ENCODE measurements at regions not wholly inside any gene's neighbourhood (a gene's known extent, or its start where the extent isn't known, plus 50 kb on each side); places are given as distances from the start of the nearest gene placed in this dataset.

DNA sequence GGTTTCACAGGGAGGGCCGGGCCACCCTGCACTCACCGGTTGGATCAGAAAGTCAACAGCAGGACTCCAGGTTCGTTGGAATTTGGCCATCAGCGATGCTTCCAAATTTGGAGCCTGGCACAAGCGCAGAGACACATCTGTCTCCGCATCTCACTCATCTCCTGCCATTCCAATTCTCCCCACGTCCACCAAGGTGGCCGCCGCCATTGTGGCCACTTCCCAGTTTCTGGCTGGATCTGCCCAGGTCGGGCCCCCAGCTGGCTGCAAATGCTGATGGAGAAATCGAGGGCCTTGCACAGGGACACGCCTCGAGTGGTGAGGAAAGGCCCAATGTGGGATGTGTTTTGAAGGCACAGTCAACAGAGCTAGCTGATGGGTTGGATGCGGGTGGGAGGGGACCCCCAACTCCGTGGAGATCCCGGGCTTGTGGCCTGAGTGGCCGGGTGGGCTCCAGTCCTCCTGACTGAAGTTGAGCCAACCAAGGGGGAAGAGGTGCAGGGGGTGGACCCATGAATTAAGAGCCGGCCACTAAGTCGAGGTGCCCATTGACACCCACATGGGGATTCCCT, 102.7 kb downstream of the CRYAA start:
- Histone ChIP-seq H3K9me3 (ENCODE audit: low read length) (no peaks in the 10 kb centered on the region), H3K9ac (ENCODE audit: low read length) (no peak overlapping the region), H3K4me1 (ENCODE audit: insufficient read depth, low read length) (no peaks in the 10 kb centered on the region), H3K4me3 (ENCODE audit: low read depth in 1 of 2, low read length in 2 of 2) (no peak overlapping the region), H3K27me3 (ENCODE audit: control insufficient read depth in 1 of 2, insufficient read depth in 2 of 2, low read length in 2 of 2) (peaks cover 19 to 48% of the 10 kb centered on the region in 2 donors), H3K36me3 (ENCODE audit: insufficient read depth, low read length) (no peaks in the 10 kb centered on the region), H3K27ac (ENCODE audit: low read depth, low read length) (no peak overlapping the region)

DNA sequence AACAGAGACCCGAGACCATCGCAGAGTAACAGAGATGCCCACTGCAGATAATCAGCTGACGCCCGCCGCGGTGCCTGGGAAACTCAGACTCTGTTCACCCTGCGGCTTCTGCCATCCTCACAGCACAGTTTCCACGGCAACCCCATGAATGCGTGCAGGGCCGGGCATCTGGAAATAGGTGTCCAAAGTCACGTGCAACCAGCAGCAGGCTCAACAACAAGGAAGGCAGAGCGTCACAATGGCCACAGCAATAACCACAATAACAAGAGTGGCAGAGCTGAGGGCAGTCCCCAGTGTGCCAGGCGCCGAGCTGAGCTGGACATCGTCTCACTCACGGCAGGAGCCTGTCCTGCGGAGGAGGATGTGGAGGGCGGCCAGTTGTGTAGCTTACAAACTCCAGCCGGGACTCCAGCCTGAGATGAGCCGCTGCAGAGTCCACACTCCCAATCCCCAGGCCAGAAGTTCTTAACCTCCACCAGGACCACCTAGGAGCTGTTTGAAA, 102.0 kb downstream of the CRYAA start:
- Histone ChIP-seq H3K27ac (ENCODE audit: low read depth, low read length) (no peak overlapping the region), H3K4me3 (ENCODE audit: low read depth in 1 of 2, low read length in 2 of 2) (no peak overlapping the region), H3K36me3 (ENCODE audit: insufficient read depth, low read length) (no peaks in the 10 kb centered on the region), H3K9ac (ENCODE audit: low read length) (no peak overlapping the region), H3K4me1 (ENCODE audit: insufficient read depth, low read length) (no peaks in the 10 kb centered on the region), H3K9me3 (ENCODE audit: low read length) (no peaks in the 10 kb centered on the region), H3K27me3 (ENCODE audit: control insufficient read depth in 1 of 2, insufficient read depth in 2 of 2, low read length in 2 of 2) (peaks cover 17 to 48% of the 10 kb centered on the region in 2 donors)

DNA sequence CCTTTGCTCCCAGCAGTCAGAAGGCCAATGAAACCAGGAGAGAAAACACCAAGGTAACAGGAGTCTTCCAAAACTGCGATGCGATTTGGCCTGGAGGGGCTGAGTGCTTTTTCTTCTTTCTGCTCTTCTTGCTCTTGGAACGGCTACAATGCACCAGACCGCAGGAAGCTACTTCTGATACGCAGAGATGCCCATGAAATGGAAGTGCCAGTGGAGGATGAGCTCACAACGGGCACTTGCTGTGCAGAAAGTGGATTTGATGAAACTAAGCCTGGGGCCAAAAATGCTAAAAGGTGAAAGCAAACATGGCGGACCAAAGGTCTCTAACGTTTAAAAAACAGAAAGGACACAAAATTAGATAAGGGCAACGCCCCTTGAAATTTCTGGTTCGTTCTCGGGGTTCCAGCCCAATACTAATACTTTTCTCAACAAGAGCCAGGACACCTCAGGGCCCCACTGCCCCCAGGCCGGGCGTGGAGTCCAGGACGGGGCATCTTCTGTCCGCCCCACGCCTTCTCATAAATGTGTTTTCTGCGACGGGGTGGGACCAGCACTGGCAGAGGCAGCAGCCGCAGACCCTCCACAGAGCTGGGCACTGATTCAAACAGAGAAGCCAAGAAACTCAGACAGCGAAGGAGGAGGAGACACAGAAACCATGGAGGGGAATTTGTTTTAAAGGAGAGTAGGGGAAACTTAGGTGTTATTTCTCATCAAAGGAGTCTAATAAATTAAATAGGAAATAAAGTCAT, 101.3 kb downstream of the CRYAA start:
- Histone ChIP-seq H3K9me3 (ENCODE audit: low read length) (no peaks in the 10 kb centered on the region), H3K9ac (ENCODE audit: low read length) (no peak overlapping the region), H3K27ac (ENCODE audit: low read depth, low read length) (no peak overlapping the region), H3K4me1 (ENCODE audit: insufficient read depth, low read length) (no peaks in the 10 kb centered on the region), H3K4me3 (ENCODE audit: low read depth in 1 of 2, low read length in 2 of 2) (no peak overlapping the region), H3K27me3 (ENCODE audit: control insufficient read depth in 1 of 2, insufficient read depth in 2 of 2, low read length in 2 of 2) (peaks cover 17 to 48% of the 10 kb centered on the region in 2 donors), H3K36me3 (ENCODE audit: insufficient read depth, low read length) (no peaks in the 10 kb centered on the region)

DNA sequence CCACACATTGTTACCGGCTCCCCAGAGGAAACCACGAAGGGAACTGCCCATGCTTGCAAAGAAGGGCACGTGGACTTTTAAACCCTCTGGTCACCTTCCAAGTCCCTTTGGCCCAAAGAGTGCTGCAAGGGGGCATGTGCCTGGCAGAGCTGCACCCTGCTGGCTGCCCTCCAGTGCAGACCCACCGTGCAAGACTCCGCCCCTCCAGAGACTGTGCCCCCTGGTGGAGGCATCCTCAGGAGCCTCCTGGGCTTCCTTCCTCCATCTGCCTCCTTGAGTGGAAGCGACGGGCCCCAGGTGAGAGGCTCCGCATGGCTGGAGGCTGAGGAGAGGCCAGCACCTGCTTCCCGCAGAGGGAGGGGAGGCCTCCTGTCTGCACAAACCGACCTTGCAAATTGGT, 100.6 kb downstream of the CRYAA start:
- H3K4me3 ChIP-seq (ENCODE audit: low read depth in 1 of 2, low read length in 2 of 2): no peak overlapping the region
- H3K36me3 ChIP-seq (ENCODE audit: insufficient read depth, low read length): no peaks in the 10 kb centered on the region
- H3K27ac ChIP-seq (ENCODE audit: low read depth, low read length): no peak overlapping the region
- peaks cover 17 to 41% of the 10 kb centered on the region in 2 donors for H3K27me3 ChIP-seq (ENCODE audit: control insufficient read depth in 1 of 2, insufficient read depth in 2 of 2, low read length in 2 of 2)
- no peak overlapping the region for H3K9ac ChIP-seq (ENCODE audit: low read length)
- no peaks in the 10 kb centered on the region for H3K4me1 ChIP-seq (ENCODE audit: insufficient read depth, low read length)
- no peaks in the 10 kb centered on the region for H3K9me3 ChIP-seq (ENCODE audit: low read length)

DNA sequence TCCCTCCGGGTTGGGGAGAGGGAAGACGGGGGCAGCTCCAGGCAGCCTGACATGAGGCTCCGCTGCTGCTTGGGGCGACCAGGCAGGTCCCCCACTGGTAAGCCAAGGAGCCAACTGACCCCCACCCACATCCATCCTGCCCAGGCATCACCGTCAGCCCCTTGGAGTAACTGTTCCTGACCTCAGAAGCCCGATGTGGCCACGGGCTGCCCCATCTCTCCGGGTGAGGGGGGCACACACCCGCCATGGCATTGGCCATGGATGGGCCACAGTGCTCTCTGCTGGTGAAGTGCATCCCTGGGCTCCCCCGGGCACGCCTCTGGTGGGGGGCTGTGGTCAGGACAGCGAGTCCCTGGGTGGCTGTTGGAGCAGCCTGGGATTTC, 100.0 kb downstream of the CRYAA start:
- Histone ChIP-seq H3K9me3 (ENCODE audit: low read length) (no peaks in the 10 kb centered on the region), H3K4me1 (ENCODE audit: insufficient read depth, low read length) (no peaks in the 10 kb centered on the region), H3K9ac (ENCODE audit: low read length) (no peak overlapping the region), H3K4me3 (ENCODE audit: low read depth in 1 of 2, low read length in 2 of 2) (no peak overlapping the region), H3K27ac (ENCODE audit: low read depth, low read length) (no peak overlapping the region), H3K27me3 (ENCODE audit: control insufficient read depth in 1 of 2, insufficient read depth in 2 of 2, low read length in 2 of 2) (peaks cover 17 to 35% of the 10 kb centered on the region in 2 donors), H3K36me3 (ENCODE audit: insufficient read depth, low read length) (no peaks in the 10 kb centered on the region)

DNA sequence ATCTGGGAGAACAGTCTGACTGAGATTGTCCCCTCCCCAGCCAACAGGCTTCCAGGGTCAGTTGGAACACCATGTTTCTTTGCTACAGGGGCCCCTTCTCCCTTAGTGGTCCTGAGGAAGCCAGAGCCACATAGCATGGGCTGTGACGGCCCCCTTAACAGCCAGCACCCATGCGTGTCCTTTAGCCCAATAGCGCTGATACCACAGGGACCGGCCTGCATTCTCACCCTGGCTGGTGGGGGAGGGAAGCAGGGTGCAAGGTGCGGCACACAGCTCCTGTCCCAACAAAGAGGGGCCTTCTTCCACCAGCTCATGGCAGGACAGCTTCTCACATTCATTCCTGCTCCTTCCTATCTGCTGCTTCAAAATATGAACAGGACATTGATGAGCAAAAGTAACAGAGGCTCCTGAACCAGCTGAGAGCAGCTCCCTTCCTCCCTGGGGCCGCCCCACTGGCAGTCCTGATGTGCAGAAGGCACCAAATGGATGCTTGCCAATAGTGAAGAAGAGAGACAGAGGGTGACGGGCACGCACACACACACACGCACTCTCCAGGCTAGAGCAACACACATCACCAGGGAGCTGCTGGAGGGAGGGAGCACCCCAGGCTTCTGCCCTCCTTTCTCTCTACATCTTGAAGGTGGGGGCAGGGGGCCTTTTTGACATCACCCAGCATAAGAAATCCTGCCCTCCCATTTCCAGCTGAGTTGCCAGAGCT, 99.4 kb downstream of the CRYAA start:
- peaks cover 17 to 29% of the 10 kb centered on the region in 2 donors for H3K27me3 ChIP-seq (ENCODE audit: control insufficient read depth in 1 of 2, insufficient read depth in 2 of 2, low read length in 2 of 2)
- no peaks in the 10 kb centered on the region for H3K4me1 ChIP-seq (ENCODE audit: insufficient read depth, low read length)
- no peak overlapping the region for H3K4me3 ChIP-seq (ENCODE audit: low read depth in 1 of 2, low read length in 2 of 2)
- no peaks in the 10 kb centered on the region for H3K36me3 ChIP-seq (ENCODE audit: insufficient read depth, low read length)
- H3K9ac ChIP-seq (ENCODE audit: low read length): no peak overlapping the region
- H3K27ac ChIP-seq (ENCODE audit: low read depth, low read length): no peak overlapping the region
- no peaks in the 10 kb centered on the region for H3K9me3 ChIP-seq (ENCODE audit: low read length)

DNA sequence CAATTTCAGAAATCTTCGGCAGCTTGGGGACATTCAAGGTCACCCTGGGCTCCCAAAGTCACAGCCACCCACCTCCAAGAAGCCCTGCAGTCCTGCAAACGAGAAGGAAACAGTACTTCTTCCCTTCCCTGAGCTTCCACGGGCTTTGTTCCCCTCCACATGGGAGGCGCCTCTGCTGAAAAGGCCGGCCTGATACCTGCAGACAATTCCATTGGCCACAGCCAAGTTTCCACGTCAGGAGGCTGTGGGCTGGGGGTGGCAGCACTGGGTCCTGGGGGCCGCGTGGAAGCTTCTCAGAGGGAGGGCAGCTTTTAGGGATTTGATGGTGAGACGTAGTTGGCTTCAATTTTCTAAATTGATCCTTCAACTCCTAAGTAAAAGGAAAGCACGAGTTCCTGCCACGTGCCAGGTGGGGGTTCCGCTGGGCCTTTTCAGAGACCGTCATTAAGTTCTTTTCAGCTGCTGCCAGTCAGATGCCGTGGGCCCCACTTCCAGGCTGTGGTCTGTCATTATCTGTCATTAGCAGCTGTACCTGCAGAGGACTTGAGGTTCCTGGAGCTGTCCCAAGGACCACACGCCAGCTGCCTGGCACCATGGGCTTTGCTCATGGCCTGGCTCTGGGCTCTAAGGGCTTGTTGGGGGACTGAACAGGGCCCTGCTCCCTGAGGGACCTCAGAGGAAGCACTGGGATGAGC, 98.7 kb downstream of the CRYAA start:
- Histone ChIP-seq H3K36me3 (ENCODE audit: insufficient read depth, low read length) (no peaks in the 10 kb centered on the region), H3K4me3 (ENCODE audit: low read depth in 1 of 2, low read length in 2 of 2) (no peak overlapping the region), H3K27ac (ENCODE audit: low read depth, low read length) (no peak overlapping the region), H3K4me1 (ENCODE audit: insufficient read depth, low read length) (no peaks in the 10 kb centered on the region), H3K9ac (ENCODE audit: low read length) (no peak overlapping the region), H3K27me3 (ENCODE audit: control insufficient read depth in 1 of 2, insufficient read depth in 2 of 2, low read length in 2 of 2) (peaks cover 12 to 22% of the 10 kb centered on the region in 2 donors), H3K9me3 (ENCODE audit: low read length) (no peaks in the 10 kb centered on the region)

DNA sequence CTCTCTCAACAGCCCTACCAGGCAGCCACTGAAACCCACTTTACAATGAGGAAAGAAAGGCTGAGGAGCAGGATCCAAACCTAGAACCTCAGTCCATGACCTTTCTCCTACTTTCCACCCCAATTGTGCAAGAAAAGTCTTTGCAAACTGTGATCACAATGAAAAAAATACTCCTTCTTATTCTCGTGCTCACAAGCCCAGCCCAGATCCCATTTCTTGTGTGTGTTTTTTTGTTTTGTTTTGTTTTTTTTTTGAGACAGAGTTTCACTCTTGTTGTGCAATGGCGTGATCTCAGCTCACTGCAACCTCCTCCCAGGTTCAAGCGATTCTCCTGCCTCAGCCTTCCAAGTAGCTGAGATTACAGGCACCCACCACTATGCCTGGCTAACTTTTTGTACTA, 97.7 kb downstream of the CRYAA start:
- H3K27ac ChIP-seq (ENCODE audit: low read depth, low read length): no peak overlapping the region
- H3K9me3 ChIP-seq (ENCODE audit: low read length): no peaks in the 10 kb centered on the region
- no peak overlapping the region for H3K9ac ChIP-seq (ENCODE audit: low read length)
- H3K4me3 ChIP-seq (ENCODE audit: low read depth in 1 of 2, low read length in 2 of 2): no peak overlapping the region
- peaks cover 11 to 18% of the 10 kb centered on the region in 2 donors for H3K27me3 ChIP-seq (ENCODE audit: control insufficient read depth in 1 of 2, insufficient read depth in 2 of 2, low read length in 2 of 2)
- no peaks in the 10 kb centered on the region for H3K4me1 ChIP-seq (ENCODE audit: insufficient read depth, low read length)
- no peaks in the 10 kb centered on the region for H3K36me3 ChIP-seq (ENCODE audit: insufficient read depth, low read length)

DNA sequence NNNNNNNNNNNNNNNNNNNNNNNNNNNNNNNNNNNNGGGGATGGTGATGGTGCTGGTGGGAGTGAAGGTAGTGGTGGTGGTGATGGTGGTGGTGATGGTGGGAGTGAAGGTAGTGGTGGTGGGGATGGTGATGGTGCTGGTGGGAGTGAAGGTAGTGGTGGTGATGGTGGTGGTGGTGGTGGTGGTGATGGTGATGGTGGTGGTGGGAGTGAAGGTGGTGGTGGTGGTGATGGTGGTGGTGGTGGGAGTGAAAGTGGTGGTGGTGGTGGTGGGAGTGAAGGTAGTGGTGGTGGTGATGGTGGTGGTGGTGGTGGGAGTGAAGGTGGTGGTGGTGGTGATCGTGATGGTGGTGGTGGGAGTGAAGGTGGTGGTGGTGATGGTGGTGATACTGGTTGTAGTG, 93.6 kb downstream of the CRYAA start:
- Histone ChIP-seq H3K4me3 (ENCODE audit: low read depth in 1 of 2, low read length in 2 of 2) (no peak overlapping the region), H3K27ac (ENCODE audit: low read depth, low read length) (no peak overlapping the region), H3K36me3 (ENCODE audit: insufficient read depth, low read length) (no peaks in the 10 kb centered on the region), H3K27me3 (ENCODE audit: control insufficient read depth in 1 of 2, insufficient read depth in 2 of 2, low read length in 2 of 2) (no peaks in the 10 kb centered on the region), H3K4me1 (ENCODE audit: insufficient read depth, low read length) (no peaks in the 10 kb centered on the region), H3K9me3 (ENCODE audit: low read length) (no peaks in the 10 kb centered on the region), H3K9ac (ENCODE audit: low read length) (no peak overlapping the region)
